ENCODE measurements at regions not wholly inside any gene's neighbourhood (a gene's known extent, or its start where the extent isn't known, plus 50 kb on each side); places are given as distances from the start of the nearest gene placed in this dataset.
A peak's percentile ranks its signal among the peaks of the same experiment; 100 is the strongest.

GRCh38 chr1:222012816-222013215 is 270.9 kb upstream of the DUSP10 start:
- no peaks in the 10 kb centered on the region for H3K27me3 ChIP-seq (ENCODE audit: low read depth)
- H3K4me3 ChIP-seq, result no peak overlapping the region
- TF ChIP-seq CTCF (IDR thresholded peaks at IDR 0.05; ENCODE audit: borderline replicate concordance), result no peak
- H3K27ac ChIP-seq (replicated peaks), result no peak overlapping the region
- no peaks in the 10 kb centered on the region for H3K4me1 ChIP-seq
- H3K36me3 ChIP-seq, result no peaks in the 10 kb centered on the region
- no peak for DNase-seq
- intact Hi-C loops (cut with micrococcal nuclease), result no loop called here
- H3K9me3 ChIP-seq (replicated peaks), result peaks cover 6% of the 10 kb centered on the region

DNA sequence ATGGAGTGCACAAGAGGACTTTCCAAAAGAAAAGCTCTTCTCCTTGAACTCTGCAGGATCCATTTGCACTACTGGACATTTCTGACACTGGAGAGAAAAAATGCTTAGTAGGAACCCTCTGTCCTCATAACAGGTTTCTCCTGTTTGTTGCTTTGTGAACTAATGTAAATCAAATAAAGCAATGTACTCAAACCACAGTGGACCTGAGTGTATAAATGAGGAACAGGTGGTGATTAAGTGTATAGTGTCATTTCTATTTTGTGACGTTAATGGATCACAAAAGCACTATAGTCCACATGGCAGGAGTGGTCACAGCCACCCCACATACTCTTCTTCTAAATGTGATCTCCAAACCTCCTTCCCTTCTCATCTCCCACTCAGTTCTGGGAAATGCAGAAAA is 268.4 kb upstream of the DUSP10 start:
- Histone ChIP-seq H3K36me3 (no peaks in the 10 kb centered on the region), H3K27me3 (ENCODE audit: low read depth) (no peaks in the 10 kb centered on the region), H3K9me3 (replicated peaks) (peaks cover 6% of the 10 kb centered on the region), H3K27ac (replicated peaks) (no peak overlapping the region), H3K4me1 (no peaks in the 10 kb centered on the region), H3K4me3 (no peak overlapping the region)
- DNase-seq, result no peak
- intact Hi-C loops (cut with micrococcal nuclease), result no loop called here
- TF ChIP-seq CTCF (IDR thresholded peaks at IDR 0.05; ENCODE audit: borderline replicate concordance), result no peak

GRCh38 chr1:222009105-222009730 is 267.3 kb upstream of the DUSP10 start:
- no peaks in the 10 kb centered on the region for H3K4me1 ChIP-seq
- peak; percentile 51 for TF ChIP-seq CTCF (IDR thresholded peaks at IDR 0.05; ENCODE audit: borderline replicate concordance)
- no peak overlapping the region for H3K4me3 ChIP-seq
- no peak overlapping the region for H3K27ac ChIP-seq (replicated peaks)
- H3K27me3 ChIP-seq (ENCODE audit: low read depth), result no peaks in the 10 kb centered on the region
- no peaks in the 10 kb centered on the region for H3K36me3 ChIP-seq
- no peak for DNase-seq
- H3K9me3 ChIP-seq (replicated peaks), result peaks cover 6% of the 10 kb centered on the region
- intact Hi-C loops (cut with micrococcal nuclease), result no loop called here

- H3K27ac ChIP-seq (replicated peaks), result no peak overlapping the region
- DNase-seq, result no peak
- no peaks in the 10 kb centered on the region for H3K27me3 ChIP-seq (ENCODE audit: low read depth)
- TF ChIP-seq CTCF (IDR thresholded peaks at IDR 0.05; ENCODE audit: borderline replicate concordance), result no peak
- intact Hi-C loops (cut with micrococcal nuclease), result no loop called here
- peaks cover 6% of the 10 kb centered on the region for H3K9me3 ChIP-seq (replicated peaks)
- no peaks in the 10 kb centered on the region for H3K36me3 ChIP-seq
- H3K4me1 ChIP-seq, result no peaks in the 10 kb centered on the region
- no peak overlapping the region for H3K4me3 ChIP-seq
These were observed 264.8 kb upstream of the DUSP10 start for GRCh38 chr1:222006715-222007114.

DNA sequence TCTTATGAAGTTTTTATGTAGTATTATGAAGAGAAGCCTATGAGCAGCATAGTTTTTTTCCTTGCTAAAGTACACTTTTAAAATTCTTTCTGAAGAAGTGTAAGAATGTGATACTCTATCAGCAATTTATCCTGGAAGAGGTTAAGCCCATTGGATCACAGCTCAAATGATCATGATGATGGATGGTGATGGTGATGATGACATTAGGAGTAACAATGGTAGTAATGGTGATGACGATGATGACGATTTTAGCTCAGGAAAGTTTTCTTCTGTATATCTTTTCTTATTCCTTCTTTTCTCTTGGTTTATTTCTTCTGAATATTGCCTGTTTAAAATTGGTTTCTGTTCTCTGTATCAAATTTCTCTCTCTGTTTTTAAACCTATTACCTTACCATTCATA is 262.9 kb upstream of the DUSP10 start:
- Histone ChIP-seq H3K36me3 (no peaks in the 10 kb centered on the region), H3K4me3 (no peak overlapping the region), H3K27ac (replicated peaks) (no peak overlapping the region), H3K27me3 (ENCODE audit: low read depth) (no peaks in the 10 kb centered on the region), H3K4me1 (no peaks in the 10 kb centered on the region), H3K9me3 (replicated peaks) (no peaks in the 10 kb centered on the region)
- TF ChIP-seq CTCF (IDR thresholded peaks at IDR 0.05; ENCODE audit: borderline replicate concordance), result no peak
- intact Hi-C loops (cut with micrococcal nuclease), result no loop called here
- no peak for DNase-seq
